Lung (tissue), 11 donors: ENCODE measurements at regions not wholly inside any gene's neighbourhood (a gene's known extent, or its start where the extent isn't known, plus 50 kb on each side); places are given as distances from the start of the nearest gene placed in this dataset.

ENCODE experiments used
- ATAC-seq: fragments of 200-7000 bp; cut with Tn5 transposase; one replicate; pipeline ENCODE4 v1.9.1; 2020; ENCODE audit warnings: moderate number of reproducible peaks; ENCODE audit not compliant: insufficient read depth, low FRiP score
- DNase-seq, 3 donors: peaks; one replicate each; pipeline ENCODE4 v3.0.0-alpha.2; 2013 to 2017
- H3K27ac ChIP-seq, 2 donors: one replicate each; pipeline ENCODE4 v1.5.1; 2013; ENCODE audit warnings: mild to moderate bottlenecking in 2 of 2, moderate library complexity in 2 of 2, control low read depth in 1 of 2, inconsistent platforms in 1 of 2, low read depth in 1 of 2, low read length in 1 of 2
- H3K27me3 ChIP-seq, 3 donors: one replicate each; pipeline ENCODE4 v1.5.1; 2013; ENCODE audit warnings: low read length in 2 of 3; ENCODE audit not compliant: control insufficient read depth in 3 of 3, insufficient read depth in 3 of 3
- H3K36me3 ChIP-seq, 4 donors: one replicate each; pipeline ENCODE4 v1.5.1; 2013; ENCODE audit warnings: low read length in 4 of 4, mild to moderate bottlenecking in 1 of 4, moderate library complexity in 1 of 4; ENCODE audit not compliant: control insufficient read depth in 4 of 4, insufficient read depth in 4 of 4
- H3K4me1 ChIP-seq, 5 donors: one replicate each; pipeline ENCODE4 v1.5.1; 2013; ENCODE audit warnings: low read length in 5 of 5, mild to moderate bottlenecking in 2 of 5, moderate library complexity in 1 of 5; ENCODE audit not compliant: control insufficient read depth in 5 of 5, insufficient read depth in 5 of 5
- H3K4me3 ChIP-seq: one replicate; pipeline ENCODE4 v1.5.1; 2013; ENCODE audit warnings: mild to moderate bottlenecking, control low read depth, moderate library complexity
- H3K9ac ChIP-seq, 2 donors: one replicate each; pipeline ENCODE4 v1.5.1; 2013; ENCODE audit warnings: low read length in 2 of 2, control low read depth in 1 of 2; ENCODE audit not compliant: insufficient read depth in 1 of 2
- H3K9me3 ChIP-seq, 4 donors: one replicate each; pipeline ENCODE4 v1.5.1; 2013; ENCODE audit warnings: low read length in 3 of 4, mild to moderate bottlenecking in 1 of 4, moderate library complexity in 1 of 4; ENCODE audit not compliant: control insufficient read depth in 4 of 4, insufficient read depth in 3 of 4
- WGBS, 2 donors: extraction: QIAGEN DNeasy Blood & Tissue Kit; methylation state at CpG; one replicate each; pipeline ENCODE4 v1.1.7; 2013; 5-methylcytosine and 5-hydroxymethylcytosine counted together
- TF ChIP-seq, protein P1 (sequence below): IDR thresholded peaks from 2 replicates; pipeline ENCODE4 v1.5.1; 2012; ENCODE audit warnings: mild to moderate bottlenecking; ENCODE audit errors: control extremely low read depth, extremely low read depth
- donor health status: control.
- donor health status: control.
- donor health status: Bipolar disorder and iron deficiency.
- donor health status: healthy.
- donor health status: DM: yes; HTN: yes; CAD: no.

- H3K4me1 ChIP-seq: no peaks in the 10 kb centered on the region
- H3K27me3 ChIP-seq: no peaks in the 10 kb centered on the region
- H3K4me3 ChIP-seq: no peak overlapping the region
- no peak overlapping the region for H3K9ac ChIP-seq
- no peak for DNase-seq
- ATAC-seq: no peak
- TF ChIP-seq, protein P1, sequence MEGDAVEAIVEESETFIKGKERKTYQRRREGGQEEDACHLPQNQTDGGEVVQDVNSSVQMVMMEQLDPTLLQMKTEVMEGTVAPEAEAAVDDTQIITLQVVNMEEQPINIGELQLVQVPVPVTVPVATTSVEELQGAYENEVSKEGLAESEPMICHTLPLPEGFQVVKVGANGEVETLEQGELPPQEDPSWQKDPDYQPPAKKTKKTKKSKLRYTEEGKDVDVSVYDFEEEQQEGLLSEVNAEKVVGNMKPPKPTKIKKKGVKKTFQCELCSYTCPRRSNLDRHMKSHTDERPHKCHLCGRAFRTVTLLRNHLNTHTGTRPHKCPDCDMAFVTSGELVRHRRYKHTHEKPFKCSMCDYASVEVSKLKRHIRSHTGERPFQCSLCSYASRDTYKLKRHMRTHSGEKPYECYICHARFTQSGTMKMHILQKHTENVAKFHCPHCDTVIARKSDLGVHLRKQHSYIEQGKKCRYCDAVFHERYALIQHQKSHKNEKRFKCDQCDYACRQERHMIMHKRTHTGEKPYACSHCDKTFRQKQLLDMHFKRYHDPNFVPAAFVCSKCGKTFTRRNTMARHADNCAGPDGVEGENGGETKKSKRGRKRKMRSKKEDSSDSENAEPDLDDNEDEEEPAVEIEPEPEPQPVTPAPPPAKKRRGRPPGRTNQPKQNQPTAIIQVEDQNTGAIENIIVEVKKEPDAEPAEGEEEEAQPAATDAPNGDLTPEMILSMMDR: no peak
- no peaks in the 10 kb centered on the region for H3K9me3 ChIP-seq
- H3K27ac ChIP-seq: no peak overlapping the region
- 77 to 86% methylated on average over 2 of the region's 2 CpGs for whole genome bisulfite sequencing, 2 donors
- H3K36me3 ChIP-seq: no peaks in the 10 kb centered on the region
Observed at GRCh38 chr7:48803250-48803649, 121.1 kb upstream of the CDC14C start.

DNA sequence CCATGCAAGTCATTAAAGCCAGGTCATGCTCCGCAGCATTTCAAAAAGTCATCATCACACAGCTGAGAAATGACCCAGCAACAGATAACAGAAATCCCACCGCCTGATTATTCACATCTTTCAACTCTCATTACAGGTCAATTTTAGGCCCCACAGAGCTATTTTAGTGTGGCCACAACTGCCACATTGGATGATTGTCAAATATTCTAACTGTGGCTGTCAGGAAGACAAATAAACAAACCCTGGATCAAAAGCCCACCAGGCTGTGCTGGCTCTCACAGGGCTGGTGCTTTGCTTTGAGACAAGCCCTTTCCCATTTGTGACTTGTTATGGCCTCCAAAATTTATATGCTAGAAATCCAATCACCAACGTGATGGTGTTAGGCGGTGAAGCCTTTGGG, 117.6 kb upstream of the CDC14C start:
- Histone ChIP-seq H3K27ac (no peak overlapping the region), H3K4me1 (no peaks in the 10 kb centered on the region), H3K9me3 (no peaks in the 10 kb centered on the region), H3K4me3 (no peak overlapping the region), H3K27me3 (no peaks in the 10 kb centered on the region), H3K9ac (no peak overlapping the region), H3K36me3 (no peaks in the 10 kb centered on the region)
- 41 to 60% methylated on average over 4 of the region's 4 CpGs for WGBS, 2 donors
- TF ChIP-seq, protein P1: no peak
- ATAC-seq (no peak), DNase-seq (peak in 2 of 3 donors; percentile 5 to 13)

GRCh38 chr7:48811071-48811470, 113.3 kb upstream of the CDC14C start:
- Histone ChIP-seq H3K27ac (no peak overlapping the region), H3K9ac (no peak overlapping the region), H3K4me3 (no peak overlapping the region), H3K4me1 (no peaks in the 10 kb centered on the region), H3K9me3 (no peaks in the 10 kb centered on the region), H3K36me3 (no peaks in the 10 kb centered on the region), H3K27me3 (no peaks in the 10 kb centered on the region)
- DNase-seq: no peak
- no peak for ATAC-seq
- TF ChIP-seq, protein P1: no peak
- 91 to 96% methylated on average over 2 of the region's 2 CpGs for WGBS, 2 donors

- TF ChIP-seq, protein P1: no peak
- Histone ChIP-seq H3K9me3 (peaks cover 0 to 2% (median 0%) of the 10 kb centered on the region in 4 donors), H3K9ac (no peak overlapping the region), H3K4me1 (no peaks in the 10 kb centered on the region), H3K36me3 (no peaks in the 10 kb centered on the region), H3K4me3 (no peak overlapping the region), H3K27me3 (no peaks in the 10 kb centered on the region), H3K27ac (no peak overlapping the region)
- ATAC-seq: no peak
- DNase-seq: no peak
- WGBS, 2 donors: 59 to 70% methylated on average over 4 of the region's 4 CpGs
Observed at GRCh38 chr7:48813472-48813871, 110.9 kb upstream of the CDC14C start.
